Stimulated activated CD4-positive, alpha-beta T cell treated with anti-CD3 and anti-CD28 coated beads, Interleukin-15, amount 100 ng/mL, for 1 hour (primary cell): ENCODE measurements at regions not wholly inside any gene's neighbourhood (a gene's known extent, or its start where the extent isn't known, plus 50 kb on each side); places are given as distances from the start of the nearest gene placed in this dataset.

ENCODE experiments used
- DNase-seq, 2 donors: peaks; one replicate each; pipeline ENCODE4 v3.0.0-alpha.2; 2020; ENCODE audit warnings: low read depth in 1 of 2, low spot score in 1 of 2

DNA sequence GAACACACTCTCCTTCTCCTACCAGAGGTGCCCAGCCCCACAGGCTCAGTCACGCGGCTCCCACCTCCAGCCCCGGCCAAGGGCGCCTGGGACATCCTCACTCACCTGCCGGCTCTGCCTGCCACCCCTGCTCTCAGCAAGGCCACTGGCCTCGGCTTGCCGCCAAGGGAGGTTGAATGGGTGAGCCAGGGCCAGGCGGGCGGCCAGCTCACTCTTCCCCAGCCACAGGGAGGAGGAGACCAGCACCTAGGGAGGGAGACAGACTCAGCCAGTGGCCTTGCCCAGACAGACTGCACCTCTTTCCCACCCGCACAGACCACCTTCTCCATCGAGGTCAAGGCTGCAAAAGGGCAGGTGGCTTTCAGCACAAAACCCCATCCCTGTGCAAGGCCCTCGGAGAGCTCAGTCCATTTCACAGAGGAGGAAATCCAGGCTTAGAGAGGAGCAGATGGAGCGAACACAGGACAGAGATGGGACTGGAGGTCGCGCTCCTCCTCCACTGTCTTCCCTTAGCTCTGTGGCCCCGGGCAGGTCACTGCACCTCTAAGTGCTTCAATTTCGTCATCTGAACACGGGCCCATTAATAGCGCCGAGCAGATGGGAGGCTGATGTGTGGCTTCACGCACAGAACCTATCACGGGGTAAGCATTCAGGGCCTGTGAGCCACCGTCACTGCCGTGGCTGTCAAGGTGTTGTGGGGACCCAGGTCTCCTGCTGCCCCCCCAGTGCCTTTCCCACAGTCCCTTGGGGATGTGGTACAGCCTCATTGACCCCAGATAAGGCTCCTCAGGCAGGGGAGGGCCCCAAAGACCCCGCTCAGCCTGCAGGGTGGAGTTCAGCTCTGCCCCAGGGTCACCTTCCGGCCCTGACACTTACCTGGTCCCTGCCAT lies 56.1 kb downstream of the RMI2 start:
- DNase-seq = no peak

DNA sequence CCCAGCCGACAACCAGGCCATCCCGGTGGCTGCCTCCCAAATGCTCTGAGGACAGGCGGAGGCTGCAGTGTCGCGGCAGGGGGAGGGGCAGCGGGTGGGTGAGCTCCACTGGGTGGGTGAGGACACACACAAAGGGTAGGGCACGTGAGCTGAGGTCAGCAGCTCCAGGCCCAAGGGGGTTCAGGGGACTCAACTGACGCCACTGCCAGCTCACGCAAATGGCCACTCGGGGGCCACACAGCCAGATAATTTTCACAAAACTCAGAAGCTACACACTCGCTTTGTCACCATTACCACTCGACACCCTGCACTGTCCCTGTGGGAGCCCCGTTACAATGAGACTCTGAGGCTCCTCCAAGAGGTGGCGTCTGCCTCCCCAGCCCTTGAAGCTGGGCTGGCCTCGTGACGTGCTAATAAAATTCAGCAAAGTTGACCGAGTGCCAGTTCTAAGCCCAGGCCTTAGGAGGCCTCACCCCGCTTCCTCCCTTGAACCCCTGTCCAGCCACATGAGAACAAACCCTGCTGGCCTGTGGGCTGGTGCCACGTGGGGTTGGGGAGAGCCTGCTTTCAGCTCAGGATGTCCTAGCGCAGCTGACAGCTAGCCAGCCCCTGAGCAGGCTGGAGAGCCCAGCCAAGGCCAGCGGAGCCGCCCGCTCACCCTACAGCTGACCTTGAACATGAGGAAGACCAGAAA lies 56.9 kb downstream of the RMI2 start:
- no peak for DNase-seq

DNA sequence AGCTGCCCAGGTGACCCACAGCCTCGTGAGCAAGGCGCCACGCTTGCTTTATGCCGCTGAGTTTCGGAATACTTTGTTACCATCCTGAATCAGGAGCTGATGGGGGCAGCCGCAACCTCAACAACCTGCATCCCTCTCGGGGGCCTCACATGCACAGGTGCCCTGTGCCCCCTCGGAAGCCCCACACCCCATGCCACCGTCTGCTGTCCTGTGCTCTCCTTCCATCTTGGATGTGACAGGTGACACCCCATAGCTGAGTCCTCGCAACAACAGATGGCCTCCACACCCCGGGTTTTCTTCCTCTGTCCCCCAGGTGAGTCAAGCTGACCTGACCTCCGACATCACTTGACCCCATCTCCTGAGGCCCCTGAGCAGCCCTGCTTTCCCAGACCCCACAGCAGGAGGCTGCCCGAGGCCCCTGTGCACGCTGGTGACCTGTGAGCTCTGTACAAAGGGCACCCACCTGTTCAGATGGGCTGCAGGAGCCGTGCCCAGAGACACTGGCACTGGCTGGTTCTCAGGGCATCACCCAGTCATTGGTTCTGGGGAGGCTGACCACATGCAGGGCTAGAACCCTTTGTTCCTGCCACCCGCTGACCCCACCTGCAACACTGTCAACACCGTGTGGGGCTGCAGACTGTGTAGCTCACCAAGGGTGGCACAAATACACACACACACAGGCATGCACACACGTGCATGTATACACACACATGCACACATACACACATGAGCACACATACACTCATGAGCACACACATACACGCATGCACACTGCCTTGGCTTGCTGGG lies 57.7 kb downstream of the RMI2 start:
- DNase-seq = no peak

DNA sequence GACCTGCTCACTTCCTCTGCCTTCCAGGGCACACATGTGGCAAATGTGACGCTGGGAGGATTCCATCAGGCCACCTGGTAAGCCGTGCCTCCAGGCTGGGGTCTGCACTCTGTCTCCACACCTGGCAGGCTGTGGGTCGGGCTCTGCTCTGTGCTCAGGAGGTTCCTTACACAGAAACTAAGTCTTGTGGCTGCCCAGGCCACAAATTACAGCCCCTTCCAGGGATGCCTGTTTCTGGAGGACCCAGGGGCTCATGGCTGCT lies 58.2 kb downstream of the RMI2 start:
- no peak for DNase-seq

DNA sequence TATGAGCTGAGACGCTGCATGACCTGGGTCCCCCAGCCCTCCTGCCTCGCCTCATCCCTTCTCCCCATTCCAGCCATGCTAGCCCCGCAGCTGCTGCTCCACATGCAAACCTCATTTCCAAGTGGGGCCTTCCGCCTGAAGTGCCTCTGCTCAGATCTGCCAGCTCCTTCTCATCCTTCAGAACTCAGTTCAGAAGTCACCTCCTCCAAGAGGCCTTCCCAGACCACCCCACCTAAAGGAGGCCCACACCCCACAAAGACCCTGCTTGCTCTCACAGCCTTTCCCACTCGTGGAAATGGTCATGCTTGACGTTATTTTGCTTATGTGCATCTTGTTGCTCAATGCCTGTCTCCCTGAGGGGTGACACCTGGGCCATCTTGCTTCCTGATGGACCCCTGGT lies 58.7 kb downstream of the RMI2 start:
- no peak for DNase-seq

DNA sequence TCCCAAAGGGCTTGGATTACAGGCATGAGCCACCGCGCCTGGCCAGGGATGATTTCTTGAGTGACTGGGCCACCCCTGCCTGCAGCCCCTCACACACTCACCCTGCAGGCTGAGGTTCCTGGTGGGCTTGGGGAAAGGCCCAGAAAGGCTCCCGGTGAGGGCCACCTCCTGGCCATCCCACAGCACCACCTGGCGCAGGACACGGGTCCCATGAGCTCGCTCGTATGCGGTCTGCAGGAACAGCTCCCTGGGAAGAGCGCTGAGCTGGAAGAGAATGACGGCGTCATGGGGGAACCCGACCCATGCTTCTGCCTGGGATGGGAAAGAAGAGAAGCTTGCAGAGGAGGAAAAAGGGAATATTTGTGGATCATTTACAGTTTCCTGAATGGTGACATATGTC lies 59.3 kb downstream of the RMI2 start:
- no peak for DNase-seq

DNA sequence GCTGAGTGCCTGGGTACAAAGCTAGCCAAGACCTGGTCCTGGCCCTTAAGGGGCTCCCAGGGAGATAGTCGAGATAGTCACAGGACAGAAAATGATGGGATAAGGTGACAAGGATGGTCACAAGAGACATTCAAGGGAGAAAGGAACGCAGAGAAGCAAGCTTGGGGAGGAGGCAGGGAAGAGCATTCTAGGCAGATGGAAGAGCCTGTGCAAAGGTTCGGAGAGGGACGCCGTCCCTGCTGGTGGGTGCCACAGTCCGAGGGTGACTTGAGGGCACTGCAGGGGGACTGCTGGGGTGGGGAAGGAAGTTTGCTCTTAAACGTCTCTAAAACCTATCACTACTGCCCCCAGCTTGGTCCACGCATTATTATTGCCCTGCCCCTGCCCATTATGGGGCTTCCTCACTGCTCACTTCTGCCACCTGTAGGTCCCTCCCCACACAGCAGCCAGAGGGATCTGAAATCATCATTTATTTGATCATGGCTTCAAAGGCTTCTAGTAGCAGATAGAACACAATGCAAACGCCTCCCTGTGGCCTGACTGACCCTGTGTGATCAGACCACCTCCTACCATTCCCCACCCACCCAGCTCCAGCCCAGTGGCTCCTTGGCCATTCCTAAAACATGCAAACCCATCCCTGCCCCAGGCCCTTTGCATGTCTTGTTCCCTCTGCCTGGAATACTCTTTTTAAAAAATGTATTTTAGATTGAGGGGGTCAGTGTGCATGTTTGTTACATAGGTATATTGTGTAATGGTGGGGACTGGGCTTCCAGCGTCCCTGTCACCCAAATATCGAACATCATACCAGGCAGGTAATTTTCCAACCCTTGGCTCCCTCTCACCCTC lies 60.3 kb downstream of the RMI2 start:
- peak in 1 of 2 donors; percentile 38 for DNase-seq

DNA sequence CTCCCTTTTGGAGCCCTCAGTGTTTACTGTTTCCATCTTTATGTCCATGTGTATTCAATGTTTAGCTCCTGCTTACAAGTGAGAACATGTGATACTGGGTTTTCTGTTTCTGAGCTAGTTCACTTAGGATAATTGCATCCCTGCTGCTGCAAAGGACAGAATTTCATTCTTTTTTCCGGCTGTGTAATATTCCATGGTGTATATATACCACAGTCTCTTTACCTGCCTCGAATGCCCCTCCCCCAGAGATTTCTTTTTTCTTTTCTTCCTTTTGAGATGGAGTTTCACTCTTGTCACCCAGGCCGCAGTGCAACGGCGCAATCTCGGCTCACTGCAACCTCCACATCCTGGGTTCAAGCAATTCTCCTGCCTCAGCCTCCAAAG lies 60.9 kb downstream of the RMI2 start:
- DNase-seq = no peak

DNA sequence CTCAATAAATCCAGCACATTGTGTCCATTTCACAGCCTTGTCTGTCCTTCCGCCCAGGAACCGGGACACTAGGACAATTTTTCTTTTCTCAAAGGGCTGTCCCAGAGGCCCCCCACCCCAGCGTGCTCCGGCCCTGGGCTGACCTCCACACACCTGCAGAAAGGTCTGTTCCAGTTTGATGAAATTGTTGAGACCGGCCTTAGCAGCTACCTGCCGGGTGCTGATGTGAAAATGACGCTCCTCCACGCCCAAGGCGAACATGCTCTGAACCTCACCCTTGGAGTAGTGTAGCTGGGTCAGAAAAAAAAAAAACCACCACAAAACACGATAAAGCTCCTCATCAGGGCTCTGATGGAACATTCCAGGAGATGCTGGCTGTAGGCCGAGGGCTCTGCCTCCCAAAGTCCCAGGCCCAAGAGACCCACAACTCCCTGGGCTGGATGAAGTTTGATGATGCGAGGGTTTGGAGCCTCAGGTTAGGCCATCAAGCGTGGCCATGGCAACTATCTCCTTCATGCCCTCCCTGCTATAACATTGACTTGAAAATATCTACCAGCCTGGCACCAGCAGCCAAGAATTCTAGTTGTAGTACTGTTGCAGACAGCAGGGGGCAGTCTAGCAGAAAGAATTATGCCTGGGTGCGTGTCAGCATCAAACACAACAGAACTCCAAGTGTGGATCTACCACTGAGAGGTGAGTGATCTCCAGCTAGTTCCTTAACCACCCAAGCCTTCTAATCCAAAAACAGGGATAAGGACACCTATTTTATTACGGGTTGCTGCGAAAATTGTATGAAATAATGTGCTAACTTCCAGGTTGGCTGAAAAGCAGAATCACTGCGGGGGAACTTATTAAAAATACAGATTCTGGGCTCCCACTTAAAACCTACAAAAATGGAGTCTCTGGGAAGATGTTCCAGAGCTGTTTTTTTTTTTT lies 62.1 kb downstream of the RMI2 start:
- peak; percentile 22 to 29 for DNase-seq

DNA sequence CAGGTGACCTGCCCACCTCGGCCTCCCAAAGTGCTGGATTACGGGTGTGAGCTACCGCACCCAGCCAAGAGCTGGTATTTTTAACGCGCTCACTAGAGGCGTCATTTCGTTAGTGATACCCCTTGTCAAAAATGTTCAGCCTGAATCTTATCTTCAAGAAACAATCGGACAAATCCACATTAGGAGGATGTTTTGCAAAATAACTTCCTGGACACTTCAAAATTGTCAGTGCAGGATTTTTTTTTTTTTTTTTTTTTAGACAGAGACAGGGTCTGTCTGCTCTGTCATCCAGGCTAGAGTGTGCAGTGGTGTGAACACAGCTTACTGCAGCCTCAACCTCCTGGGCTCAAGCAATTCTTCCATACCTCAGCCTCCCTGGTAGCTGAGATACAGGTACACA lies 63.0 kb downstream of the RMI2 start:
- DNase-seq = no peak

DNA sequence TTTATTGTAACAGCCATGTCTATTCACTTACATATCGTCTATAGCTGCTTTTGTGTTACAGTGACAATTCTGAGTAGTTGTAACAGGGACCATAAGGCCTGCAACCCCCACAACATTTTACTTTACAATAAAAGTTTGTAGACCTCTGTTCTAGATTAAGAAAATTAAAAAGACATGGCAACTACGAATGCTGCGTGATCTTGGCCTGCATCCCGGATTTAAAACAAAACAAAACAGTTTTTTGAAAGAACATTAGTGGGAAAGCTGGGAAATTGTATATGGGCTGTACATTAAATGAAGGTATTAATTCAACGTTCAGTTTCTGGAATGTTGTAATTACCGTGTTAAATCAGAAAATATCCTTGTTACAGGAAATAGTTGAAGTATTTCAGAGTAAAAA lies 64.1 kb downstream of the RMI2 start:
- no peak for DNase-seq

DNA sequence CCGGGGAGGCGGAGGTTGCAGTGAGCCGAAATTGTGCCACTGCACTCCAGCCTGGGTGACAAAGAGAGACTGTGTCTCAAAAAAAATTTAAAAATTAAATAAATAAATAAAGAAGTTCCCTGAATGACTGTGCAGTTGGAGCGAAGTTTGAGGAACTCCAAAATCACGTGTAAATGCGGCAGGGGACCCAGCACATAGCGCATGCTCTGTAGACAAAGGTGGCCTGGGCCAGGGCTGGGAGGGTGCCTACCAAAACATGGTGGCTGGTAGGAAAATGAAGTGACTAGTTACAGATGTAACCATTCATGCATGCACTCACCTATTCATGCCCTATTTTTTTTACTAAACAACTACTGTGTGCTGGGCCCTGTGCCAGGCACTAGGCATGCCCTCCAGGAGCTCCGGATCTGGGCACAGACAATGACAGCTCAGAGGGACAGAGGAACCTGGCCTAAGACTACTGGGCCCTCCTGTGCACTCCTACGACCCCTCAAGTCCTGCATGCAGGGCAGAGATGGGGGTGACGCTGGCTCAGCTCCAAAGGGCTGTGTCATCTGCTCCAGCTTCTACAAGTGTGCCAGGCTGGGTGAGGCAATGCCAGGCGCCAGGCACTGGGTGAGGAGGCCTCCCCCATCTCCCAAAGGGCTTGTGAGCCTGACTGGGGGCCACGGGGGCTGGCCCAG lies 65.3 kb downstream of the RMI2 start:
- DNase-seq = no peak

DNA sequence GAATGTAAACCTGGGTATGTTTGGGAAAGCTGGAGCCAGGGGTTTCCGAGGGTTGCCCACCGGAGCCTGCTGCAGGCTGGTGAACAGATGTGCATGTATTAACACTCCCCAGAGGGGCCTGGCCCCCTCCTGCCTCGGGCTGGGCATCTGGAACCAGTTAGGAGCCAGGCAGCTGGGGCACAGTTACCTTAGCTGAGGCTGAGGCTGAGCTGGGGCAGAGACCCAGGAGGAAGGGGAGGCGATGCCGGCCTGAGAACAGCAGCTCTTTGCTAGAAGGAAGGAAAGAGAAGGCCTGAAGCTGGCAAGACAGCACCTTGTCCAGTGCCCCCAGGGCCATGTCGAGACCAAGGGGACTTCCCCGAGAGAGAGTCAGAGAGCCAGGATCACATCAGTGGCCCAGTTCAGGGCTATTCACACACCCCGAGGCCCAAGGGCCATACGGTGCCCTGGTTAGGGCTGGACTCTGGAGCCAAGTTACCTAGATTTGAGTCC lies 65.8 kb downstream of the RMI2 start:
- no peak for DNase-seq

DNA sequence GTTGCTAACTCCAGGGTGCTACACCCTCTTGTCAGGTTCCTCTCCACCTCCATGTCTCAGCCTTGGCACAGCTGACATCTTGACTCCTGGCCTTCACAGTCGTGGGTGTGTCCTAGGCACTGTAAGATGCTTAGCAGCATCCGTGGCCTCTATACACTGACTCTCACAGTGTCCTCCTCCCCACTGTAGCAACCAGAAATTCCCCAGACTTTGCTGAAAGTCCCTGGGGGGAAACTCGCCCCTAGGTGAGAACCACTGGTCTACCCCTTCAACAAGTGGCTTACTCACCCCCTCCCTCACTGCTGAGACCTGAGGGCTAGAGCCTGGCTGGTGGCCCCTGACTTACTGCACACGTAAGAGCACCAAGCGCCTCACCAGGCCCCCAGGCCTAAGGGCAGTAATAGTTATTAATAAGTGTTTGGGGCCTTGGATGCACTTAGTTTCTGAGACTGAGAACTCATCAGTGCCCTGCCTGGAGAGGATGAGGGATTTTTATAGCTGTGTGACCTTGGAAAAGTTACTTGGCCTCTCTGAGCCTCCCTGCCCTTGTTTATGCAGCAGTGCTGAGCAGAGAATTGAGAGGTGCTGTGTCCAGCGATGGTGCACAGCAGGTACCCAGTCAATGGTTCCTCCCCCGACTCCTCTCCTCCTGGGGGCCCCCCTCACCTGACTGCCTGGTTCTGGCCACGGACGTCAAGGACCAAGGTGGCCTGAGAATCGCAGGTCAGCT lies 67.1 kb downstream of the RMI2 start:
- no peak for DNase-seq

DNA sequence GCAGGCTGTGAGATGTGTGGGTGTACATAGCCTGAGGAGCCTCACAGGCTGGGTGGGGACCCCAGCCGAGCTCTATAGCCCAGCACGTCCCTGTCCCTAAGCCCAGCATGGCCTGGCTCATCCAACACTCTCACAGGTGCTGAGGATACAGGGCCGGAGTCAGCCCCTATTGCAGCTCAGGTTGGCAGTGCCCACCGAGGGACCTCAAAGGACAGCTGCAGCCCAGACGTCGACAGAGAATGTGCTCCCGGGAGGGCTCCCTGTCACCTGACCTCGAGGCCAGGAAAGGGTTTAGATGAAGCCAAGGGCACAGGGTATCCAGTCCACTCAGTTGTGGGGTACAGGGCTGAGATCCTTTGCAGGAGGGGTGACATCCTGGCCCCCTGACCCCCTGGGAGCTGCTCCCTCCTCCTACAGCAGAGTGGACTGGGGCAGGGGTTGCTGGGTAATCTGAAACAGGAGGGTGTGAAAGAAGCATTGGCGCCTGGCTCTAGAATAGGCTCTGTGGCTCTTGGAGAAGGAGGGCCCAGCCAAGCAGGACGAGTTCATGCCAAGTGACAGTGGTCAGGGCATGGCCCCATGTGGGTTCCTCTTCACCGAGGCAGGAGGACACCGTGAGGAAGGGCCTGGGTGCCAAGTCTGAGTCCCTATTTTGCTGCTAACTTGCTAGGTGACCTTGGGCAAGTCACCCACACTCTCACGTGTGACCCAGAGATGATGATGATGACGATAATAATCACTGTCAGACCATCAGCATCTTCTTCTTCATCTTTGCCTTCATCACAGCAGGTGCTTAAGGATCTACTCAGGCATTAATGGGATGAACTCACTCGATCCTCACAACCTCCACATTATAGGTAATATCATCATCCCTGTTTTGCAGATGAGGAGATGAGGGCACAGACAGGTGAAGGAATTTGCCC lies 68.0 kb downstream of the RMI2 start:
- no peak for DNase-seq

DNA sequence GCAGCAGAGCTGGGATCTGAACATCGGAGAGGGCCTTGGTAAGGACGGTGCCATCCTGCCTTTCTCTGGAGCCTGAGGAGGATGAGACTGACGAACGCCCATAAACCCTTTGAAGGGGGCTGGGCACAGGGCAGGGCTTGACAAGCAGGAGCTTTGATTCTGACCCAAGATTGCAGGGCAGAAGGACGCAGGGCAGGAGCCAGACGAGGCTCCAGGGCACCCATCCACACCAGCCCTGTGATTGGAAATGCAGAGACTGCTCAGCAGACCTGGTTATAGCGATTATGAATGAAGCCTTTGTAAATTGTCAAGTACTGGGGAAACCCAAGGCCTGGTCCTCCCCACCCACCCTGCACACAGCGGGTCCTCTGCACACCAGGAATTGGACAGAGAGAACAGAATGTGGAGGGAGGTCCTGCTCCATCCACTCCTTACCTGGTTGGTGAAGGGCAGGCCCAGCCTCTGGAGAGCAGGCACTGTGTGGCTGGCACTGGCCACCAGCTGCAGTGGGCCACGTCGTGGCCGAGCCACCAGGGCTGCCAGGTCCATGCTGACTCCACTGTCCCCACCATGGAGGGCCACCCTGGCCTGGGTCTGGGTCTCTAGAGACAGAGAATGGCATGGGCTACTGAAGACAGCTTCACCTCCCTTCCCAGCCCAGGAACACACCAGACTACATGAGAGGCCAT lies 68.8 kb downstream of the RMI2 start:
- no peak for DNase-seq
